ES-I3 (cell line): ENCODE measurements at regions not wholly inside any gene's neighbourhood (a gene's known extent, or its start where the extent isn't known, plus 50 kb on each side); places are given as distances from the start of the nearest gene placed in this dataset.
A peak's percentile ranks its signal among the peaks of the same experiment; 100 is the strongest.
"Not testable (repeated sequence)": the region's sequence is repeated elsewhere in the genome, so short reads cannot be mapped to it uniquely, and the experiment has no call there.

Source experiments
- H3K36me3 ChIP-seq: 2 replicates; pipeline ENCODE4 v1.6.1; 2013; ENCODE audit warnings: mild to moderate bottlenecking, low read length, control low read depth, moderate library complexity; ENCODE audit not compliant: insufficient read depth
- H3K4me1 ChIP-seq: 2 replicates; pipeline ENCODE4 v1.6.1; 2013; ENCODE audit warnings: mild to moderate bottlenecking, control low read depth, low read length; ENCODE audit not compliant: insufficient read depth
- H3K9ac ChIP-seq: 2 replicates; pipeline ENCODE4 v1.6.1; 2013; ENCODE audit warnings: low read depth, mild to moderate bottlenecking, low read length, moderate library complexity
- H3K9me3 ChIP-seq: 2 replicates; pipeline ENCODE4 v1.6.1; 2013; ENCODE audit warnings: mild to moderate bottlenecking, low read length, moderate library complexity; ENCODE audit not compliant: control insufficient read depth, insufficient read depth

GRCh38 chr5:1652873-1653697, 129.3 kb upstream of the LPCAT1 start:
- Histone ChIP-seq H3K9ac (no peak overlapping the region; the same call in 1 of the 2 replicates), H3K4me1 (no peaks in the 10 kb centered on the region), H3K9me3 (no peaks in the 10 kb centered on the region), H3K36me3 (no peaks in the 10 kb centered on the region)

DNA sequence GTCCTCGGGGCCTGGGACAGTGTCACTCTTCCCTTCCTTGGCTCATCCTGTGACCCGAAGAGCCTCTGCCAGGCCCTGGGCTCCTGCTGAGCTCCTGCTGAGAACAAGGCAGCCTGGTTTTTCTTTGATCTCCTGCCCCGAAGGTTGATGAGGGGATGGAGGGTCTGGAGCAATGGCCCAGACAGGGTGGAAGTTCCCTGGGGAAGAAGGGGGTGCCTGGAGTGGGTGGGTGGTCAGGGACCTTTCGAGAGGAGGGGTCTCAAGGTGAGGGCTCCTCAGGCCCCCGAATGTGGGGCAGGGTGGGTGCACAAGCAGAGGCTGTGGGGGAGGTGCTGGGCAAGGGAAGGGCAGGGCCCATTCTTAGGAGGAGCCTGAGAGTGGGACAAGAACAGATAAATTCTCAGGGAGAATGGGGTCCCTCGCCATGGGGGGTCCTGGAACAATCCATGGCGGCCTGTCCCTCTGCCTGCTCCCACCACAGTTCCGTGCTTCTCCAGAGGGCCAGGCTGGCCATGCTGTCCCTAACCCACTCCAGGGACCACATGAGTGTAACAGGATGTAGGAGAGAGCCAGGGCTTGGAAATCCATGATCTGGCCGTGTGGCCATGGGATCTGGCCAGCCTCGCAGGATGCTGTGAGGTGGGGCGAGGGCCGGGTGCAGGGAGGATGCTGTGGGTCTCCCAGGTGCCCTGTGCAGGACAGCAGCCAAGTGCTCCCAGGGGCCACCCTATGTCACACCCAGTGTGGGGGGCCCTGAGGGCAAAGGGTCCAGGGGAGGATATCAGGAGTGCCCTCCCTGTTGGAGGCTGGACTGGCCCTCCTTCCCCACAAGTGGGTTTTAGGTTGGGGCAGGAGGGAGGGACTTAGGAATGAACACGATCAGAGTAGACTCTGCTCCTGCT, 128.5 kb upstream of the LPCAT1 start:
- Histone ChIP-seq H3K4me1 (no peaks in the 10 kb centered on the region), H3K9ac (no peak overlapping the region), H3K36me3 (no peaks in the 10 kb centered on the region), H3K9me3 (no peaks in the 10 kb centered on the region)

DNA sequence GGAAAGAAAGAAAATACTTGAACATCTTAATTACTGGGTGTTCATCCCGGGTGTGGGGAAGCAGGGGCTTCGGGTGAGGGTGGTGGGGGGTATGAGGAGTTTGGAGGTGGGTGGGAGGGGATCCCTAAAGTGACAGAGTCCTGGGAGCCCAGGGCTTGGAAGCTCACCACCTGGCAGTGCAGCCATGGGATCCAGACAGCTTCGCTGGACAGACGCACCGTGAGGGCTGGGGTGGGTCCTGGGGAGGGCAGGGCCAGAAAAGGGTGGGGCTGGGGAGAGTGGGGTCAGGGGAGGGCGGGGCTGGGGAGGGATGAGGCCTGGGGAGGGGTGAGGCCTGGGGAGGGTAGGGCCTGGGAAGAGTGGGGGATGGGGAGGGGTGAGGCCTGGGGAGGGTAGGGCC, 127.5 kb upstream of the LPCAT1 start:
- Histone ChIP-seq H3K4me1 (no peaks in the 10 kb centered on the region), H3K36me3 (no peaks in the 10 kb centered on the region), H3K9me3 (no peaks in the 10 kb centered on the region), H3K9ac (no peak overlapping the region)

GRCh38 chr5:1649554-1649953, 125.8 kb upstream of the LPCAT1 start:
- H3K4me1 ChIP-seq = no peaks in the 10 kb centered on the region
- no peaks in the 10 kb centered on the region for H3K36me3 ChIP-seq
- no peak overlapping the region for H3K9ac ChIP-seq
- H3K9me3 ChIP-seq = no peaks in the 10 kb centered on the region

GRCh38 chr5:1648806-1649205, 125.0 kb upstream of the LPCAT1 start:
- peaks cover 3% of the 10 kb centered on the region; the same call in 1 of the 2 replicates for H3K4me1 ChIP-seq
- no peak overlapping the region for H3K9ac ChIP-seq
- H3K36me3 ChIP-seq = no peaks in the 10 kb centered on the region
- H3K9me3 ChIP-seq = no peaks in the 10 kb centered on the region

- Histone ChIP-seq H3K36me3 (no peaks in the 10 kb centered on the region), H3K9ac (no peak overlapping the region), H3K4me1 (peaks cover 5% of the 10 kb centered on the region), H3K9me3 (no peaks in the 10 kb centered on the region)
Measured at GRCh38 chr5:1647580-1647979, 123.8 kb upstream of the LPCAT1 start.

- H3K9me3 ChIP-seq = no peaks in the 10 kb centered on the region
- H3K4me1 ChIP-seq = peaks cover 11% of the 10 kb centered on the region
- H3K36me3 ChIP-seq = no peaks in the 10 kb centered on the region
- peak overlapping the region; percentile 48; the same call in 1 of the 2 replicates for H3K9ac ChIP-seq
Measured at GRCh38 chr5:1644810-1645571, 121.2 kb upstream of the LPCAT1 start.

- not testable (repeated sequence) for H3K9ac ChIP-seq, H3K36me3 ChIP-seq, H3K9me3 ChIP-seq
- H3K4me1 ChIP-seq = peaks cover 11% of the 10 kb centered on the region
Measured at GRCh38 chr5:1644393-1644809, 120.6 kb upstream of the LPCAT1 start.

DNA sequence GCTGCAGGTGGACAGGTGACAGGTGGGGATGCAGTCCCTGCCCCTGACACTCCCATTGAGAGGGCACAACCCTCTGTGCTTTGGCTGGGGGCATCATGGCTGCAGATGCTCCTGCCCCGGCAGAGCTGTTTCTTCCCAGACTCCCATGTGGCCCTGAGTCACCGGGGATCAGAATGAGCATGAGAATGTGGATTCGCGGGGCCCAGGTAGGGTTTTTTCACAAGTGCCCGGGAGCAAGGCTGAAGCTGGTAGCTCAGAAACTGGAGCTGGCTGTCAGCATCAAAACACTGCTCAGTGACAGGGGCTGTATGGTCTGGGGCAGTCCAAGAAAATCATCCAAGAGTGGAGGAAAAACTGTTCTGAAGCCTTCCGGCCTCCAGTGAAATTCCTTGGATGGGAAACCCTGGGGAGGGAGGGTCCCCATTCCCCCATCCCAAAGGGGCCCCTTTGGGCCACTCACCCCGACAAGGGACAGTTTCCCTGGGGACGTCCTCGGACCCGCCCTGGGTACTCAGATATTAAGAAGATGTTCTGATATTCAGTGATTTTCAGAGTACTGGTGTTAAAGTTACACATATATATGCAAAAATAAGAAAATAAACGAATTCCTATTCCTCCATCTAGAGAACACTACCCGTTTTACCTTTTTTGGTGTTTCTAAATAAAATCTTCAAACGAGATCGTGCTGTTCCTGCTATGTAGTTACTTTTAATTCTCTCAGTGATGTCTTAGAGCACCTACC, 120.1 kb upstream of the LPCAT1 start:
- Histone ChIP-seq H3K4me1 (peaks cover 11% of the 10 kb centered on the region), H3K9ac (no peak overlapping the region; the same call in 1 of the 2 replicates), H3K36me3 (no peaks in the 10 kb centered on the region), H3K9me3 (no peaks in the 10 kb centered on the region)

GRCh38 chr5:1642621-1643061, 118.9 kb upstream of the LPCAT1 start:
- Histone ChIP-seq H3K36me3 (no peaks in the 10 kb centered on the region), H3K9ac (no peak overlapping the region), H3K4me1 (peaks cover 11% of the 10 kb centered on the region), H3K9me3 (no peaks in the 10 kb centered on the region)

DNA sequence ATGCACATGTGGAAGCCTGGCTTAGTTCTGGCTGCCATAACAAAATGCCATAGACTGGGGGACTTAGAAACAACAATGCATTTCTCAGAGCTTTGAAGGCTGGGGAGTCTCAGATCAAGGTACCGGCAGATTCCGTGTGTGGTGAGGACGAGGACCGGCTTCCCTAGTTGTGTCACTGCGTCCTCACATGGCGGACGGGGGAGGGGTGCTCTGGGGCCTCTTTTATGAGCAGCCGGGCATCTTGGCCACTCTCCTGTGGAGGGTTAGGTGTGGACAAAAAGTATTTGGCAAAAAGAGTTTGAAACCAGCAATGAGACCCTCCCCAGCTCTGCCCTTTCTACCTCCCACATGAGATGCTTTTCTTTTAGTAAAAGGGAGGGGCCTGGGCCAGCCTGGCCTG, 118.5 kb upstream of the LPCAT1 start:
- Histone ChIP-seq H3K4me1 (peaks cover 11% of the 10 kb centered on the region), H3K9me3 (no peaks in the 10 kb centered on the region), H3K36me3 (no peaks in the 10 kb centered on the region), H3K9ac (no peak overlapping the region)

- H3K9ac ChIP-seq = no peak overlapping the region
Measured at GRCh38 chr5:1641560-1642166, 117.9 kb upstream of the LPCAT1 start.

DNA sequence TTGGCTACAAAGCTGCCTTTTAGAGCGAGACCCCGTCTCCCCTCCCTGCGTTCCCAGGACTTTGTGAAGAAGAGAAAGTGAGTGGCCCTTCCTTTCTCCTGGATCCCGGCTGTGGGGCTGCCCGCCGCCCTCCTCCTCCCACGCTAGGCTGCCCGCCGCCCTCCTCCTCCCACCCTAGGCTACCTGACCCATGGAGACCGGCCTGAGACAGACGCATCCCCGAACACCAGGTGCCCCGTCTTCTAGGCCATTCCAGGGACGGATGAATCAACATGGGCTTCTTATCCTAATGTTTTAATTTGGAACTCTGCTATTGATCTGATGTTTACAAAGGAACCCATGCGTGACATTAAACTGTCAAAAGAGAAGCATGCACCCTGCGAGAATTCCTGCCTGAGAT, 117.3 kb upstream of the LPCAT1 start:
- Histone ChIP-seq H3K9ac (no peak overlapping the region), H3K36me3 (no peaks in the 10 kb centered on the region), H3K9me3 (no peaks in the 10 kb centered on the region), H3K4me1 (peaks cover 11% of the 10 kb centered on the region)

More at GRCh38 chr5:1641560-1642166, 117.9 kb upstream of the LPCAT1 start:
- Histone ChIP-seq H3K9me3 (no peaks in the 10 kb centered on the region), H3K4me1 (peaks cover 11% of the 10 kb centered on the region), H3K36me3 (no peaks in the 10 kb centered on the region)
